Prostate gland (tissue), 2 donors: ENCODE measurements at regions not wholly inside any gene's neighbourhood (a gene's known extent, or its start where the extent isn't known, plus 50 kb on each side); places are given as distances from the start of the nearest gene placed in this dataset.

Experiments
- DNase-seq: peaks from one replicate; pipeline ENCODE4 v3.0.0-alpha.2; 2019; ENCODE audit warnings: low spot score
- H3K27ac ChIP-seq, 2 donors: fragments of 200-600 bp; sonication (generic); 2 replicates each; pipeline ENCODE4 v1.5.1; 2017 to 2019
- H3K27me3 ChIP-seq: fragments of 200-600 bp; sonication (generic); replicated peaks from 2 replicates; pipeline ENCODE4 v1.5.1; 2019; ENCODE audit not compliant: insufficient read depth
- H3K36me3 ChIP-seq, 2 donors: fragments of 200-600 bp; sonication (generic); 1 replicate in 1 of 2; 2 replicates in 1 of 2; pipeline versions ENCODE4 v1.5.1 to v1.8.1; 2017 to 2019
- H3K4me1 ChIP-seq: fragments of 200-600 bp; sonication (generic); replicated peaks from 2 replicates; pipeline ENCODE4 v1.5.1; 2019
- H3K4me3 ChIP-seq, 2 donors: fragments of 200-600 bp; sonication (generic); 2 replicates each; pipeline ENCODE4 v1.5.1; 2017 to 2019
- H3K9me3 ChIP-seq: fragments of 200-600 bp; sonication (generic); 2 replicates; pipeline ENCODE4 v1.5.1; 2017
- CTCF ChIP-seq, 4 experiments: fragments of 200-600 bp in 2 of 4; fragments of 450-650 bp in 2 of 4; sonication (generic) in 2 of 4; IDR thresholded peaks; 1 replicate in 3 of 4; 2 replicates in 1 of 4; pipeline ENCODE4 v1.5.1; 2016 to 2019; ENCODE audit warnings: antibody characterized with exemption in 4 of 4, mild to moderate bottlenecking in 2 of 4, moderate library complexity in 2 of 4
- POLR2A ChIP-seq: fragments of 450-650 bp; IDR thresholded peaks from one replicate; pipeline ENCODE4 v1.6.1; 2016; ENCODE audit warnings: antibody characterized with exemption, mild to moderate bottlenecking
- POLR2AphosphoS5 ChIP-seq: sonication (generic); formaldehyde crosslinking; IDR thresholded peaks from one replicate; pipeline ENCODE4 v1.6.1; 2017; ENCODE audit warnings: antibody characterized with exemption
- WGBS: methylation state at CpG from one replicate; pipeline ENCODE4 v1.1.5; 2018; 5-methylcytosine and 5-hydroxymethylcytosine counted together
- intact Hi-C: fragments of 100-400 bp; cut with DNase I; formaldehyde crosslinking; loops from one replicate; pipeline ENCODE4 v1.14.2; 2022

GRCh38 chr2:118689874-118690273 lies 157.6 kb downstream of the EN1 start:
- TF ChIP-seq CTCF (IDR thresholded peaks at IDR 0.05) = no peak
- TF ChIP-seq POLR2AphosphoS5 = no peak
- no peak for TF ChIP-seq POLR2A
- intact Hi-C loops = no loop called here
- Histone ChIP-seq H3K27me3 (peaks cover 2% of the 10 kb centered on the region), H3K9me3 (no peaks in the 10 kb centered on the region), H3K4me1 (no peaks in the 10 kb centered on the region), H3K27ac (no peak overlapping the region), H3K4me3 (no peak overlapping the region), H3K36me3 (no peaks in the 10 kb centered on the region)
- no peak for DNase-seq
- WGBS = 94% methylated on average over 4 of the region's 4 CpGs

- H3K4me1 ChIP-seq = no peaks in the 10 kb centered on the region
- peaks cover 2% of the 10 kb centered on the region for H3K27me3 ChIP-seq
- H3K36me3 ChIP-seq = no peaks in the 10 kb centered on the region
- WGBS = 85% methylated on average over 4 of the region's 4 CpGs
- TF ChIP-seq POLR2A = no peak
- no peak for TF ChIP-seq CTCF (IDR thresholded peaks at IDR 0.05)
- TF ChIP-seq POLR2AphosphoS5 = no peak
- no peak for DNase-seq
- H3K27ac ChIP-seq = no peak overlapping the region
- no peaks in the 10 kb centered on the region for H3K9me3 ChIP-seq
- intact Hi-C loops = no loop called here
- H3K4me3 ChIP-seq = no peak overlapping the region
Observed at GRCh38 chr2:118689456-118689855, 158.0 kb downstream of the EN1 start.

- WGBS = 89% methylated on average over 6 of the region's 6 CpGs
- no peaks in the 10 kb centered on the region for H3K9me3 ChIP-seq
- no peak for TF ChIP-seq CTCF (IDR thresholded peaks at IDR 0.05)
- TF ChIP-seq POLR2A = no peak
- no peak for TF ChIP-seq POLR2AphosphoS5
- no peaks in the 10 kb centered on the region for H3K36me3 ChIP-seq
- no peak overlapping the region for H3K4me3 ChIP-seq
- no peak overlapping the region for H3K27ac ChIP-seq
- no peak for DNase-seq
- H3K27me3 ChIP-seq = peaks cover 2% of the 10 kb centered on the region
- intact Hi-C loops = no loop called here
- H3K4me1 ChIP-seq = no peaks in the 10 kb centered on the region
Observed at GRCh38 chr2:118689033-118689432, 158.4 kb downstream of the EN1 start.

- Histone ChIP-seq H3K4me1 (no peaks in the 10 kb centered on the region), H3K27me3 (peaks cover 2% of the 10 kb centered on the region), H3K9me3 (no peaks in the 10 kb centered on the region), H3K27ac (no peak overlapping the region), H3K36me3 (no peaks in the 10 kb centered on the region), H3K4me3 (no peak overlapping the region)
- TF ChIP-seq CTCF (IDR thresholded peaks at IDR 0.05) (no peak), POLR2A (no peak), POLR2AphosphoS5 (no peak)
- 83% methylated on average over 2 of the region's 2 CpGs for WGBS
- no peak for DNase-seq
- intact Hi-C loops = no loop called here
Observed at GRCh38 chr2:118687698-118688097, 159.8 kb downstream of the EN1 start.

- H3K4me3 ChIP-seq = no peak overlapping the region
- no peaks in the 10 kb centered on the region for H3K36me3 ChIP-seq
- H3K27ac ChIP-seq = no peak overlapping the region
- no peaks in the 10 kb centered on the region for H3K9me3 ChIP-seq
- TF ChIP-seq POLR2AphosphoS5 (no peak), CTCF (IDR thresholded peaks at IDR 0.05) (no peak), POLR2A (no peak)
- no peaks in the 10 kb centered on the region for H3K4me1 ChIP-seq
- intact Hi-C loops = no loop called here
- peaks cover 2% of the 10 kb centered on the region for H3K27me3 ChIP-seq
- no peak for DNase-seq
- WGBS = 65% methylated on average over 3 of the region's 3 CpGs
Observed at GRCh38 chr2:118687192-118687591, 160.3 kb downstream of the EN1 start.
